Stimulated activated naive B cell treated with anti-CD40 and anti-IgM and Interleukin-4, amounts not matched to agents 10 μg/mL and 1 μg/mL and 100 μg/mL, for 72 hours (primary cell): ENCODE measurements at regions not wholly inside any gene's neighbourhood (a gene's known extent, or its start where the extent isn't known, plus 50 kb on each side); places are given as distances from the start of the nearest gene placed in this dataset.

ENCODE experiments used
- ATAC-seq, 2 donors: fragments of 150-1000 bp; cut with Tn5 transposase; replicated peaks; 2 replicates each; pipeline ENCODE4 v1.10.0; 2021; ENCODE audit warnings: moderate library complexity in 1 of 2
- DNase-seq: peaks from one replicate; pipeline ENCODE4 v3.0.0; 2021
- H3K27ac Mint-ChIP-seq: one replicate; pipeline ENCODE4 v1.8.0; 2022; ENCODE audit warnings: mild to moderate bottlenecking, mixed read lengths
- H3K27me3 Mint-ChIP-seq, 2 donors: one replicate each; pipeline ENCODE4 v1.8.0; 2022; ENCODE audit warnings: mixed read lengths in 2 of 2
- H3K36me3 Mint-ChIP-seq, 2 donors: one replicate each; pipeline ENCODE4 v1.8.0; 2022; ENCODE audit warnings: mixed read lengths in 2 of 2, mild to moderate bottlenecking in 1 of 2
- H3K4me1 Mint-ChIP-seq, 2 donors: one replicate each; pipeline ENCODE4 v1.8.0; 2022; ENCODE audit warnings: mixed read lengths in 2 of 2, mild to moderate bottlenecking in 1 of 2
- H3K4me3 Mint-ChIP-seq, 2 donors: one replicate each; pipeline ENCODE4 v1.8.0; 2022; ENCODE audit warnings: mild to moderate bottlenecking in 2 of 2, mixed read lengths in 2 of 2, moderate library complexity in 1 of 2
- H3K9me3 Mint-ChIP-seq, 2 donors: one replicate each; pipeline ENCODE4 v1.8.0; 2022; ENCODE audit warnings: mixed read lengths in 2 of 2, mild to moderate bottlenecking in 1 of 2

DNA sequence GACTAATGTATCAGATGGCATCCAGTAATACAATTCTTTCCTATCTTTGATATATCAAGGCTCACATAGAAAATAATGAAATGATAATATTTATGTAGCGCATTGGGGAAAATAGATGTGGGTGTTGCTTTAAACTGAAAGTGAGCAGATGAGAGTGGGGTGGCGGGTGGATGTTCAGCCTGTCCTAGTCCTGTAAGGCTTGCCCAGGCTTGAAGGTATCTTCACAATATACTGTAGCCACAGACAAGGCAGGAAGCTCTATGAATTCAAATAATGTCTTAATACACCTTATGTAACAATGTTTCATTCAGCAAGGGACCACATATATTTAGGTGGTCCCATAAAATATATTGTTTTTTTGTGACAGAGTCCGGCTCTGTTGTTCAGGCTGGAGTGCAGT lies 334.9 kb upstream of the NAALADL2 start:
- H3K27ac Mint-ChIP-seq = no peak overlapping the region
- no peak overlapping the region for H3K4me3 Mint-ChIP-seq
- ATAC-seq = no peak
- DNase-seq = no peak
- H3K36me3 Mint-ChIP-seq = no peaks in the 10 kb centered on the region
- no peaks in the 10 kb centered on the region for H3K27me3 Mint-ChIP-seq
- H3K4me1 Mint-ChIP-seq = no peaks in the 10 kb centered on the region
- peaks cover 0 to 1% of the 10 kb centered on the region in 2 donors for H3K9me3 Mint-ChIP-seq

DNA sequence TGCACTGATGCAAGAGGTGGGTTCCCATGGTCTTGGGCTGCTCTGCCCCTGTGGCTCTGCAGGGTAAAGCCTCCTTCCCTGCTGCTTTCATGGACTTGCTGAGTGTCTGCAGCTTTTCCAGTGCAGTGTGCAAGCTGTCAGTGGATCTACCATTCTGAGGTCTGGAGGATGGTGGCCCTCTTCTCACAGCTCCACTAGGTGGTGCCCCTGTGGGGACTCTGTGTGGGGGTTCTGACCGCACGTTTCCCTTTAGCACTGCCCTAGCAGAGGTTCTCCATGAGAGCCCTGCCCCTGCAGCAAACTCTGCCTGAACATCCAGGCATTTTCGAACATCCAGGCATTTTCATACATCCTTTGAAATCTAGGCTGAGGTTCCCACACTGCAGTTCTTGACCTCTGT lies 329.8 kb upstream of the NAALADL2 start:
- H3K27me3 Mint-ChIP-seq = no peaks in the 10 kb centered on the region
- DNase-seq = no peak
- H3K27ac Mint-ChIP-seq = no peak overlapping the region
- H3K9me3 Mint-ChIP-seq = peaks cover 0 to 5% of the 10 kb centered on the region in 2 donors
- ATAC-seq = no peak
- no peak overlapping the region for H3K4me3 Mint-ChIP-seq
- H3K4me1 Mint-ChIP-seq = no peaks in the 10 kb centered on the region
- no peaks in the 10 kb centered on the region for H3K36me3 Mint-ChIP-seq

DNA sequence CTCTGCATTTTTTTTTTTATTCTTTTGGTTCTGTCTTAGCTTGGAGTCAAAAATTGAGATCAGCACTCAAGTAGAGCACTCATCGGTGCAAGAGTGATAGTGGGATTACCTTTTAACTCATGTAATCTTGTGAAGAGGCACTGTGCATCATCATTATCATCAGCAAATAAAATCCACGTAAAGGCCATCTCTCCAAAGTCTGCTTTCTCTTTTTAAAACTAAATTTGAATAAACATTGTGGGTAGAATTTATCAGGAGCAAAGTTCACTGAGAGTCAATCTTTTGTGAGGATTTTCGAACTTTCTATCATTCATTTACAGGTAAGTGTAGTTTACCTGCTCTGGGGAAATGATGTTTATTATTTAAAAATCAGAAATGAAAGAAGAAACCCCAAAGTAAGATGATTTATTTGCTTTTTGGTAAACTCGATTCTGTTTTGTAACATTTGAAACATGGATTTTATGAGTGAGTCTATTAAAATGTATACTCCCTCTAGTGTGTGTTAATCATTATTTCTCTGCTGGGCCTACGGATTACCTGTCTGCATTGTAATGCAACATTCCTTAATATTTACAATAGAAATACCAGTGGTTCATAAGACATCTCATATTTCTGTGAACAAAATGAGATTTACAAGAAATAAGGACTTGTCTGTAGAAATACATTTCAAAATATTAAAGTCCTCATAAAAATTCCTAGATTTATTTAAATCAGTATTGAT lies 327.7 kb upstream of the NAALADL2 start:
- peaks cover 0 to 5% of the 10 kb centered on the region in 2 donors for H3K9me3 Mint-ChIP-seq
- no peaks in the 10 kb centered on the region for H3K36me3 Mint-ChIP-seq
- no peak for ATAC-seq
- H3K4me1 Mint-ChIP-seq = no peaks in the 10 kb centered on the region
- H3K27me3 Mint-ChIP-seq = no peaks in the 10 kb centered on the region
- H3K27ac Mint-ChIP-seq = no peak overlapping the region
- no peak overlapping the region for H3K4me3 Mint-ChIP-seq
- no peak for DNase-seq

DNA sequence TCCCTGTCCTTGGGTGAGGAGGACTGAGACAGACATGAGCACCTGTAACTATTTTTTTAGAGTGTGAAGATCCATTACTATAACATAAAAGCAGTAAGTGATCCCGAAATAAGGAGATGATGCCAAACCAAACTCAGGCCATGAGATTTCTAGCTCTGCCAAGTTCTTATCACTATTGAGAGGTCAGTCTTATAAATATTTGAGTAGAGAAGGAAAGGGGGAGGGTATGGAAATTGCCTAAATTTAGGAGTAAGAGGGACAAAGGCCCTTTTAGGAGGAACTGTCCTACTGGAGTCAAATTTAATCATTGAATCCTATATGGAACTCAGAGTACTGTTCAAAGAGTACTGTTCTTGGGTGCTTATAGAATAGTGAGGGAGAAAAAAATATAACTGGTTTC lies 326.9 kb upstream of the NAALADL2 start:
- H3K4me1 Mint-ChIP-seq = no peaks in the 10 kb centered on the region
- DNase-seq = no peak
- H3K27me3 Mint-ChIP-seq = no peaks in the 10 kb centered on the region
- H3K27ac Mint-ChIP-seq = no peak overlapping the region
- H3K4me3 Mint-ChIP-seq = no peak overlapping the region
- ATAC-seq = no peak
- H3K9me3 Mint-ChIP-seq = peaks cover 0 to 5% of the 10 kb centered on the region in 2 donors
- no peaks in the 10 kb centered on the region for H3K36me3 Mint-ChIP-seq

DNA sequence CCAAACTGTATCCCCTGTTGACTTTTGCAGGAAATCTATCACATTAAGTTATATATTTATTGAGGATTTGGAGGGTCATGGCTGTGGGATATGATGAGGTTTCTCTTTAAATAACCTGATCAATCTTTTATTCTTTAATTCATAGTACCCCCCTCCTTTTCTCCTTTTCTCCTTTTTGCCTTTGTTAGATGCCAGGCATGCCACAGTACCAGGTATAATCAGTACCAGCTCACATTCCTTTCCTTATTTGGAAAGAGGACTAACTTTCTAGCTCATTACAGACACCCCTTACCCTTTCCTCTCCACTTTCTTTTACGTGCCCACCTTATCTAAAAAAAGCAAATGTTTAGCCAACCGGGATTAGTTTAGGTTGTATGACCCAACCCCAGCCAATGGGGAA lies 326.4 kb upstream of the NAALADL2 start:
- no peak overlapping the region for H3K27ac Mint-ChIP-seq
- H3K27me3 Mint-ChIP-seq = no peaks in the 10 kb centered on the region
- ATAC-seq = no peak
- no peak overlapping the region for H3K4me3 Mint-ChIP-seq
- H3K36me3 Mint-ChIP-seq = no peaks in the 10 kb centered on the region
- no peak for DNase-seq
- H3K4me1 Mint-ChIP-seq = no peaks in the 10 kb centered on the region
- H3K9me3 Mint-ChIP-seq = peaks cover 0 to 5% of the 10 kb centered on the region in 2 donors

DNA sequence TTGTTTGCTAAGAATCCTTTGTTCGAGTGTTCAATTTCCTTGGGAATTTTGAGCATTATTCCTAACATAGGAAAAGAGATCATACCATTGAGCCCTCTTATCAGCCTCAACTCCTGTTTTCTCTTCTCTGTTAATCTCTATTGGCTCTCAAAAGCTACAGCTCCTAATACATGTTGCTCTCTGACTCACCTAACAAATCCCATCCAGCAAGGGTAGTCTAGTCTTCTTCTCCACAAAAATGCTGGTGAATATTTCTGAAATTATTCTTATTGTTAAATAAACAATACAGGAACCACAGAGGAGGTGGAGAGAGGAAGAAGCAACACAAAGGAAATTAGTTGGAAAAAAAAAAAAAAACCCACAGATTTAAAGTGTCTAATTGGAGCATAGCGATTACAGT lies 325.8 kb upstream of the NAALADL2 start:
- ATAC-seq = no peak
- Mint-ChIP-seq H3K4me1 (no peaks in the 10 kb centered on the region), H3K36me3 (no peaks in the 10 kb centered on the region), H3K4me3 (no peak overlapping the region), H3K9me3 (peaks cover 0 to 5% of the 10 kb centered on the region in 2 donors), H3K27me3 (no peaks in the 10 kb centered on the region), H3K27ac (no peak overlapping the region)
- DNase-seq = no peak

DNA sequence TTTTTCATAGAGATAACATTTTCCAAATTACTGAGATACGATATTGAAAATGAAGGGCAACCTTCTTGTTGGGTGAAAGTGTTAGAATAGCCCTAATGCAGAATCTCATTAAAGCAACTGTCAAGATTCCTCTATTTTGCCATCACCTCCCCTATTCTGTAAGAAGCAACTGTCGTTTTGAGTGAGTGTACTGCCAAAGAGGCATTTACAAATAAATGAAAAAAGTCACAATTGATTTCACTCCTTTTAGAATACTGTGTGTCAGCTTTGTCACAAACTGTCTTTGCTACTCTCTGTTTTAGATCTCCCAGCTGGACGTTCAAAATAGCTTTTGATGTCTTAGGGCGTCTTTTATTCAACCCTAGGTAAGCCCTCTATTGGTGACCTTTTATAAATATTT lies 322.8 kb upstream of the NAALADL2 start:
- no peak for ATAC-seq
- H3K36me3 Mint-ChIP-seq = no peaks in the 10 kb centered on the region
- no peaks in the 10 kb centered on the region for H3K27me3 Mint-ChIP-seq
- no peak for DNase-seq
- no peaks in the 10 kb centered on the region for H3K9me3 Mint-ChIP-seq
- no peaks in the 10 kb centered on the region for H3K4me1 Mint-ChIP-seq
- H3K4me3 Mint-ChIP-seq = no peak overlapping the region
- no peak overlapping the region for H3K27ac Mint-ChIP-seq

DNA sequence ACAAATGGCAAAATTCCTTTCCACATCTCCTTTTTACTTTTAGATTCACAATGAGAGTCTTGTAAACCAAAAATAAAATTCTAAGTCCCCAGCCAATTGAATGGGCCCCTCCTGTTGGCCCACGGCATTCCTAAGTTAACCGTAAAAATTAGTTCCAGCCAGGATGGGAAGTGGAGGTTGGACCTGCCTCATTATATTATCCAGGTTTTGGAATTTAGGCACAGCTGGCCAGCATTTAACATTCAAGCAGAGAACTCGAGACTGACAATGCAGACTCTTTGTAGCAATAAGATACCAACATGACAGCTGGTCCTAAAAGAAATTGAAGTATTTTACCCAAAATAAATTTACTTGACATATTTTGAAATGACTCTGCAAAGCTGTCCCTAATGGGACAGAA lies 321.0 kb upstream of the NAALADL2 start:
- DNase-seq (no peak), ATAC-seq (no peak)
- Mint-ChIP-seq H3K27ac (no peak overlapping the region), H3K36me3 (no peaks in the 10 kb centered on the region), H3K9me3 (no peaks in the 10 kb centered on the region), H3K4me1 (no peaks in the 10 kb centered on the region), H3K4me3 (no peak overlapping the region), H3K27me3 (no peaks in the 10 kb centered on the region)

DNA sequence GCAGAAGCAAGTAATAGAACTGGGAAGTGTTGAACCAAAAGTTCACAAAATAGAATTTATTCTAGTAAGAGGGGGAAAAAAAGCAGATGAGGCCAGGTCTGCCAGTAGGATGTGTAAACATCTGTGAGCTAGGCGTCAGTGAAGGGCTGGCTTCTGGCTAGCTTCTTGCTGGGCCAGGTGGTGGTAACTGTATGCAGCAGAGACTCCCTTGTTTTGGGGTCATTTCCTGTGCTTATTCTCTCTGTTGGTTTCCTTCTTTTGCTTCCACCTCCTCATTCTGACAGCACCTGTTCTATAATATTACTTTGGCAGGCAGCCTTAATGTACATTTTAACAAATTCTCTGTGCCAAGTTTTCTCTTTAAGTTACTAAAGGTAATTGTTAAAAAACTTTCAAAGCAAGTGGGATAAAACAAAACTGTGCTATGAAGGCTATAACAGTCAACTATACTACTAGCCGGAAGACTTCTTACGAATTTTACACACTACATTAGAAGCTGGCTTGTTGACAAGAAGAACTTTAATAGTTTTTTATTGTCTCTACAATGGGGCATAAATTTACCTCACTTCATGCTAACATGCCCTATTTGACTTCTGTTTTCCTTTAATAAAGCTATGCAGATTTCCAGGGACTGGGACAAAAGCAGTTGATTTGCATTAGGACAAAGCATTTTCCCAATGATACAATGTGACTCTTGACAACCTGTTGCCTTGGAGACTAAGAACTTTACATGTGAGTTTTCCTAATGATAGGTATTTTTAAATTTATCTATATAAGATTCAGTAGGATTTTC lies 318.8 kb upstream of the NAALADL2 start:
- Mint-ChIP-seq H3K9me3 (no peaks in the 10 kb centered on the region), H3K27me3 (no peaks in the 10 kb centered on the region), H3K27ac (no peak overlapping the region), H3K4me1 (no peaks in the 10 kb centered on the region), H3K4me3 (no peak overlapping the region), H3K36me3 (no peaks in the 10 kb centered on the region)
- DNase-seq (no peak), ATAC-seq (no peak)

DNA sequence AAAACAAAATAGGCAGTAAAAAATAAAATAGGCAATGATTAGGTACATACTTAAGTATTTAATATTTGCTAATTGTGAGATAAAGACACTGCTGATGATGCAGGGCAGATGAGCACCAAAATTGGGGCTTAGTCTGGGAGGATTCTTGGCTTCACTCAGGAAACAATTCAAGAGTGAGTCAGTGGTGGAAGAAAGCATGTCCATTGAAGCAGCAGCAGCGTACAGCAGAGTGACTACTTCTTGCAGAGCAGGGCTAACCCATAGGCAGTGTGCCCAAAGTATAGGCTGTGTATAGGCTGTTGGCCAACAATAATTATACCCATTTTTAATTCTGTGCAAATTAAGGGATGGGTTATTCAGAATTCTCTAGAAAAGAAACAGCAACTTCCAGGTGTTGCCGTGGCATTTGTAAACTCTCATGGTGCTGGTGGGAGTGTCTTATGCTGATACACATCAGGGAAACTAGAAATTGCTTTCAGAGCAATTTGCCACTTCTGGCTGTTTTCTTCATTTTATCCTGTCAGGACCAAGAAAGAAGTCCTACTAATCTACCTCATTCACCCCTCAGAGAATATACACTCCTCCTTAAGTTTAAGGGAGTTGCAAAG lies 317.3 kb upstream of the NAALADL2 start:
- Mint-ChIP-seq H3K27ac (no peak overlapping the region), H3K36me3 (no peaks in the 10 kb centered on the region)

DNA sequence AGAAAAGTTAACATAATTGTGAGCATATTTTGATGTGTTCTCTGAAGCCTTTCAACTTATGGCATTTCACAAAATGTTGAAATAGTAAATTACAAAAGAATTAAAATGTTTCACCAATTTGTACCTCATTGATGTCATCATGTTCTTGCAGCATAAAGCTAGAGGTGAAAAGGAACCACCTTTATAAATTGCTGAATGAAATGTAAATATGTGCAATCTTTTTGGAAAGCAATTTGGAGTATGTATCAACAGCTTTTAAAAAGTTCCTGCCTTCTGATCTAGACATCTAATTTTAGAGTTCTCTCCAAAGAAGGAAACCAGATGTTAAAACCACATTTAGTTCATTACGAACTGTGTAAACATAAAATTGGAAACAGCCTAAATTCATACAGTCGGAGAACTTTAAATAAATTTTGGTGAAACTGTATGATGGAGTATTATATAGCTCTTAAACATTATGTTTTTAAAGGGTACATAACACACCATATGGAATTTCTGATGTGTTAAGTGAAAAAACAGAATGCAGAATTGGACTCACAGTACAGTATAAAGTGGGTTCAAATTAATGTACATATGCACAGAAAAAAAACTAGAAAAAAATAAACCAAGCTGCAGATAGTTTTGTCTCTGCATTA lies 311.2 kb upstream of the NAALADL2 start:
- no peaks in the 10 kb centered on the region for H3K4me1 Mint-ChIP-seq
- no peaks in the 10 kb centered on the region for H3K27me3 Mint-ChIP-seq
- H3K9me3 Mint-ChIP-seq = no peaks in the 10 kb centered on the region
- DNase-seq (no peak), ATAC-seq (no peak)
- H3K36me3 Mint-ChIP-seq = no peaks in the 10 kb centered on the region
- H3K4me3 Mint-ChIP-seq = no peak overlapping the region
- no peak overlapping the region for H3K27ac Mint-ChIP-seq

More for the DNA sequence above, 317.3 kb upstream of the NAALADL2 start:
- no peaks in the 10 kb centered on the region for H3K4me1 Mint-ChIP-seq
- no peak for ATAC-seq
- no peak overlapping the region for H3K4me3 Mint-ChIP-seq
- H3K27me3 Mint-ChIP-seq = no peaks in the 10 kb centered on the region
- H3K9me3 Mint-ChIP-seq = no peaks in the 10 kb centered on the region
- no peak for DNase-seq

DNA sequence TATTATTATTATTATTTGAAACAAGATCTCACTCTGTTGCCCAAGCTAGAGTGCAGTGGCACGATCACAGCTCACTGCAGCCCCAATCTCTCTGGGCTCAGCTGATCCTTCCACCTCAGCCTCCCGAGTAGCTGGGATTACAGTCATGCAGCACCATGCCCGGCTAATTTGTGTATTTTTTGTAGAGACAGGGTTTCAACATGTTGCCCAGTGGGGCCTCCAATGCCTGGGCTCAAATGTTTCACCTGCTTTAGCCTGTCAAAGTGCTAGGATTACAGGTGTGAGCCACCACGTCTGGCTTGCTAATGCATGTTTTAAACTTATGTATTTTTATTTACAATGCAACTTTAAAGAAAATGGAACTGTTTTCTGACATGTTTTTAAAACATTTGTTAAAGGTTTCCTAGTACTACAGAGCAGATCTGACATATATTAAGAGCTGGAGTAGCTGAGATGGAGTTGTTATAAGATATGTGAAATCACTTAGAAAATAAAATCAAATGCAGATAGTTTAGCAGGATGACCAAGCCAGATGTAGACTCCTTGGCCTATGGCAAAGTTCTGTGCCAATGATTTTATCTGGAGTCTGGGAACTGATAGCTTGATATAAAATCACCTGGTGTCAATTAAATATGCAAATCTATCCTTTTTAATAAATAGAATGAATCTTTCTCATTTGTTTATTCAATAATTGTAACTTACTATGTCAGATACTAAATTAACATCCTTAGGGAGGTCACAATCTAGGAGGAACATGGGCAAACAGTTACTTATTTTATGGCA lies 310.1 kb upstream of the NAALADL2 start:
- Mint-ChIP-seq H3K4me3 (no peak overlapping the region), H3K9me3 (no peaks in the 10 kb centered on the region), H3K36me3 (no peaks in the 10 kb centered on the region), H3K4me1 (no peaks in the 10 kb centered on the region), H3K27me3 (no peaks in the 10 kb centered on the region), H3K27ac (no peak overlapping the region)
- DNase-seq = no peak
- no peak for ATAC-seq

DNA sequence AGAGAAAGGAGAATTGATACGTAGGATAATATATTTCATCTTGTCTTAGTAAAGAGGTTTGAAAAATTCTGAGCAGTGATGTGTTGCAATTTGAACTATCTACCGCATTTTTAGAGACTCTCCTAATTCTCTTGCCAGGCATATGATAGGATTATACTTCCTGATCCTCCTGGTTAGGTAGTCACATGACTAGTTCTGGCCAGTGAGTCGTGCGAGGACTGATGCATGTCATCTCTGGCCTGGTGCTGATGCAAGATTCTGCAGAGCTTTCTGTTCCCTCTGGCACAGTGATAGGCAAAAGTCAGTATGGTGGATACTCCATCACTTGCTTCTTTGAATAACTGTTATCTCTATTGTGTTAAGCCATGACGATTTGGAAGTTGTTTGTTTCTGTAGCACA lies 277.6 kb upstream of the NAALADL2 start:
- no peaks in the 10 kb centered on the region for H3K9me3 Mint-ChIP-seq
- no peak overlapping the region for H3K27ac Mint-ChIP-seq
- H3K4me3 Mint-ChIP-seq = no peak overlapping the region
- H3K4me1 Mint-ChIP-seq = no peaks in the 10 kb centered on the region
- no peak for ATAC-seq
- no peaks in the 10 kb centered on the region for H3K27me3 Mint-ChIP-seq
- no peaks in the 10 kb centered on the region for H3K36me3 Mint-ChIP-seq
- DNase-seq = no peak

DNA sequence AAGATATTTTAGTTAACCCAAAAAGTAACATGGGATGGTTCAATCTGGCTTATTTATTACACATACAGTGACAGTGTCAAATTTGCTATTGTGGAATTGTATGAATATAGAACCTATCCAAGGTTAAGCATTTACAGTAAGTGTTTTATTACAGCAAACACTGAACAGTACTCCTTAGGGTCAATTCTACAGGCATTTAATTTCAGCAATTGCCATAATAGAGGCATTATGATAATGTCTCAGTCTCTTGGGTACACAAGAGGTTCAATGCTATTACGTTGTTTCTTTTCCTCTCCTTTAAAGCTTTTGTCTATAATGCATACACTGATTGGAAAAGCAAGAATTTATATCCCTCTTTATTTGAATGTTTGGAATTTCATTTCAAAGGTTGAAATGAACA lies 275.7 kb upstream of the NAALADL2 start:
- Mint-ChIP-seq H3K27me3 (no peaks in the 10 kb centered on the region), H3K4me1 (no peaks in the 10 kb centered on the region), H3K27ac (no peak overlapping the region), H3K36me3 (no peaks in the 10 kb centered on the region), H3K9me3 (peaks cover 0 to 3% of the 10 kb centered on the region in 2 donors), H3K4me3 (no peak overlapping the region)
- DNase-seq = no peak
- no peak for ATAC-seq
